GM19463 (cell line): ENCODE measurements at regions not wholly inside any gene's neighbourhood (a gene's known extent, or its start where the extent isn't known, plus 50 kb on each side); places are given as distances from the start of the nearest gene placed in this dataset.
"Not testable (repeated sequence)": the region's sequence is repeated elsewhere in the genome, so short reads cannot be mapped to it uniquely, and the experiment has no call there.

Source experiments
- ATAC-seq: cut with Tn5 transposase; IDR thresholded peaks from one replicate; pipeline ENCODE4 v1.9.1; 2021; ENCODE audit warnings: mild to moderate bottlenecking, moderate library complexity; ENCODE audit not compliant: unreplicated experiment

DNA sequence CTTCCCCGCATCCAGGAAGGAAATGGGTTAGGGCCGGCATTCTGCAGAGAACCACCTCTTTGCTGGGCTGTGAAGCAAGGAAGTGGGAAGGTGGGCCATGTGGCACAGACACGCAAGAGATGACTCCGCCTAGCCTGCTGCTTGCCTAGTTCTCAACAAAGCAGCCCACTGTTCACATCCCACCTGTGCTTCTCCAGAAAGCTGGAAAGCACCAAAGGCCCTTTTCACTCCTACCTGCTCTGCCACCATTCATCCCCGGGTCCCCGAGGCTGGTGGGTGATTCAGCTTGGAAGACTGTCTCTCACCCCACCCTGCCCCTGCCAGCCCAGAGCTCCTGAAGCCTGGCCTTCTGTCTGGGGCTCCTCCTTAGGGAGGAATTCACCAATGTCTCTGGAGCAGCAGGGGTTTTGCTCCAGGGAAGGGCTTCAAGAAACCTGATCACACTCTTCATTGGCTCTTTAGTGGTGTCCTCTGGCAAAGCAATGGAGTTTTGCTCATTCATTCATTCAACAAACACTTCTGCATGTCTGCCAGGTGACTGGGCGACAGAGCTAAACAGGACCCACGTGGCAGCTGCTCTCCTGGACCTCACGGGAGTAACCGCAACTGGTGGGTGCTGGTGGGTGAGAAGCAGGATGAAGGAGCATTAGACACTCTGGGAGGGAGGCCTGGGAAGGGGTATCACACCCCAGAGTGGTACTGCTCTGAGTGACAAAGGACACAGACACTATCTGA, 145.4 kb upstream of the TLE3 start:
- ATAC-seq: no peak

DNA sequence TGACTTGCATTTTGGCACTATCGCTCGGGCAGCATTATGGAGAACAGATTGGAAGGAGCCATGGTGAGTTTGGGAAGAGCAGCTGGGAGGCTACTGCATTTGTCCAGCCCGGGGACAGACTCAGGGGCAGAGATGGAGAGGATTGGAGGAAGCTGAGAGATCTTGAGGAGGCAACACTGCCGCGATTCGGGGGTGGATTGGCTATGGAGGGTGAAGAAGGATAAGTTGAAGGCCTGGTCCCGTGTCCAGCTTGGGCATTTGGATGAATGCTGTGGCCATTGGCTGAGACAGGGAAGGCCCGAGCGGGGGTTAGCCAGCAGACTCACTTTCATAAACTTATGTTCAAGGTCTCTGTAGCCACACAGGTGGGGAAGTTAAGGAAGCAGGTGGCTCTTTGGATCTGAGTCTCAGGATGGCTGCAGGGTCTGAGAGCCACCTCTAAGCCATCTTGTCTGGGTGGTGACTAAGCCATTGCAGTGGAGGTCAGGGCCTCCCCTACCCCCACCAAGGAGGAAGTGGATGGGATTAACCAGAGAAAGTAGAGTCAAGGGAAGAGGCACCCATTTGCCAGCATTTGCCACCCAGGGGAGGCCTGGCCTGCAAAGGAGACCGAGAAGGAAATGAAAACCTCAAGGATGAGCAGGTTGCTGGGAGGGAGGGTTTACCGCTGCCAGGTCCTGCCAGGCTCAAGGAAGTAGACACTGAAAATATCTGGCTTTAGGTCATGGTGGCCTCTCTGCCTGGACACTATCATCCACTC, 144.0 kb upstream of the TLE3 start:
- no peak for ATAC-seq

DNA sequence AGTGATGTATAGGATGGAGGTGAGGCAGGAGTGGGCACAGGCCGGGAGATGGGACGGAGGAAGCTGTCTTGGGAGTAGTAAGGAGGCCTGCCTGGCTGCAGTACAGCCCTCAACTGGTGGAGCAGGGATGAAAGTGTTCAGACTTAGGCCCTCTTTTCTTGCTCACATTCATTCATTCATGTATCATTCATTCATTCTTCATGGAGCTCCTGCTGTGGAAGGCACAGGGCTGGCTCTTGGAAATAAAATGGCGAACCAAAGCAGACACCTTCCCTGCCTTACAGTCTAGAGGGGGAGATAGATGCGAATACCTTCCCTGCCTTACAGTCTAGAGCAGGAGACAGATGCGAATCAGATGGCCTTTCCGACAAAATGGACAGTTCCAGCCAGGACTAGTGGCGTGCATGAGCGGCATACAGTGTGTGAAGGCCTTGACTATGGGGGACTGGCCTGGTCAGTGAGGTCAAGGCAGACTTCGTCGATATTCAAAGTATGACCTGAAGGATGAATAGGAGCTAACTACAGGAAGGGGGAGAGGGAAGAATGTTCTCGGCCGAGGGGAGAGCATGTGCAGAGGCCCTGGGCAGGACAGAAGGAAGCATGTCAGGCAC, 143.2 kb upstream of the TLE3 start:
- ATAC-seq: no peak

DNA sequence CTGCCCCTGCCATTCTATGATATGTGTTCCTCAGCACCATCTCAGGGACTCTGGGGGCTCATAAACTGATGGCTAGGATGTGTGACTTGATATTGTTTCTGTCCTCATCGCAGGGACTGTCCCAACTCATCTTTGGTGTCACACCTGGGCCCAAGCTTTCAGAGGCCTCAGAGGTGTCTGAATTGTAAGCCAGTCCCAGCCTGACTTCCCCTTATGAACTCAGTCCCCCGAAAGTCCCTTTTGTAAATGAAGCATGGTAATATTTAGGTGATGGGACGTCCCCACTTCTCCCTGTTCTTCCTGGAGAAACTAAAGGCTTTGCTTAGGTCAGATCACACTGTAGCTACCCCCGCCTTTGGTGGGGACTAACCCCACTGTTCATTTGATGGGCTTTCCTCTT, 142.4 kb upstream of the TLE3 start:
- ATAC-seq: peak; percentile 90

DNA sequence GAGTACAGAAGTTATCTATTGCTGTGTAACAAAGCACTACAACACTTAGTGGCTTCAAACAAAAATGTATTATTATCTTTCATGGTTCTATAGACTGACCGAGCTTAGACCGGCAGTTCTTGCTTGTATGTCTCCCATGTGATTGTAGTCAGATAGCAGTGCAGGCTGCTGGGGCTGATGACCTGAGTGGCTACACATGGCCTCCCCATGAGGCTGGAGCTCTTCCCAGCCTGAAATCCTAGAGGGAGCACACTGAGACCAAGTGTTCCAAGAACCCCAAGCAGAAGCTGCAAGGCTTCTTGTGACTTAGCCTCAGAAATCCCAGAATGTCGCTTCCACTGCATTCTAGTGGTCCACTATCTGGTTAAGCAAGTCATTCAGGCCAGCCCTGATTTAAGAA, 141.2 kb upstream of the TLE3 start:
- no peak for ATAC-seq

DNA sequence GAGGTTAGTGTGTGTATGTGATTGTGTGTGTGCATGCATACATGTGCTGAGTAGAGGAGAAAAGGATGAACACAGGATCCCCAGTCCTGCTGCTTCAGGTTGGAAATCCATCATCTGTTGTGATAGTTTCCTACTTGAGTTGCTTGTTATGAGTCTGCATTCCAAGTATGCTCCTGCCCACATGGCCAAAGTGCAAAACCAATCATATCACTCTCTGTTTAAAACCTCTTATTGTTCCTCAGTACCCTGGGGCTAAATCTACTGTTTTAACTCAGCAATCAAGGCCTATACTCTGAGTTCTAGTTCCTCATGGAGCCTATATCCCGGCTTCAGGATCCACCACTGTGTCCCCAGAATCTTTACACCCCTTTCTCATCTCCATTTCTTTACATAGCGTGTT, 139.9 kb upstream of the TLE3 start:
- ATAC-seq: no peak

DNA sequence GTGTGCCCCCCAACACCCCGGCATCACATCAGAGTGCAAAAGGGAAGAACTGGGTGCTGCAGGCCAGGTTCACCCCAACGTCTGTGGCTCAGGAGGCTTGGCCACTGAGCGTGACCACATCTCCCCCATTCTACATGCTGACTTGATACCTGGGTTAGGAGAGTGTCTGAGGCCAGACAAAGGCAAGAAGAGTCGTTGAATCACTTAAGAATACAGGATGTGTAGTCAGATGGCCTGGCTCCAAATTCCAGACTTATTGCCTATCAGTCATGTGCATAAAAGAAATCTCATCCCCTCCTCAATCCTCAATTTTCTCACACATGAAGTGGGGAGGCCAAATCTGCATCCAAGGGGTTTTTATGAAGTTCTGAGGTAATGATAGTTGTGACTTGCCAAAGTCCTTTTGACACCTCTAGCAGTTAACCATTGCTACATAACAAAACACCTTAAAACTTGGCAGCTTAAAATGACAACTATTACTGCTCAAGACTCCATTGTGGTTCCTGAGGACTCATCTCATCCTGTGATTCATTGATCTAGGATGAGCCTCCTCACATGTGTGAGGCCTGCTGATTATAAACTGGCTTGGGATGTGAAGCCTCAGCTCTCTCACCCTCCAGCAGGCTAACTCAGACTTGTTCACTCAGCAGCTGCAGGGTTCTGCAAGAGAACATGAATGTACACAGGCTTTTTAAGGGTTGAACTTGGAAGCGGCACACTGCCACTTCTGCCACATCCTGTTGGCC, 138.8 kb upstream of the TLE3 start:
- ATAC-seq: no peak

DNA sequence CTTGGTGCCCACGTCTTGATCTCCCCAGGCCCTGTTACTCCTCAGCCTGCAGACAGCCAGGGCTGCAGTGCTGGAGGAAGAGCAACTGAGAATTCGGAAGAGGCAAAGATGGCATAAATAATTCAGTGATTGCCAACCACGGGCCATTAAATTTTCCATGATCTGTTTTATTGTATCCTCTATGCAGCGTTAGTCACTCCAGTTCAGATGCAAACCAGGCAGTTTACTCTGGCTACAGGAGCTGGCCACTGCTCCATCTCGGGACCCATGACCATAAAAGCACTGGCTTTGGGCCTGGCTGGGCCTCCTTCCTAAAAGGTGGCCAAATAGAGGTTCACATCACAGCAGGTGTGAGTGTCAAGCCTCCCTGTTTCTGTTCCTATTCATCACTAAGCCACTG, 137.6 kb upstream of the TLE3 start:
- ATAC-seq: no peak

DNA sequence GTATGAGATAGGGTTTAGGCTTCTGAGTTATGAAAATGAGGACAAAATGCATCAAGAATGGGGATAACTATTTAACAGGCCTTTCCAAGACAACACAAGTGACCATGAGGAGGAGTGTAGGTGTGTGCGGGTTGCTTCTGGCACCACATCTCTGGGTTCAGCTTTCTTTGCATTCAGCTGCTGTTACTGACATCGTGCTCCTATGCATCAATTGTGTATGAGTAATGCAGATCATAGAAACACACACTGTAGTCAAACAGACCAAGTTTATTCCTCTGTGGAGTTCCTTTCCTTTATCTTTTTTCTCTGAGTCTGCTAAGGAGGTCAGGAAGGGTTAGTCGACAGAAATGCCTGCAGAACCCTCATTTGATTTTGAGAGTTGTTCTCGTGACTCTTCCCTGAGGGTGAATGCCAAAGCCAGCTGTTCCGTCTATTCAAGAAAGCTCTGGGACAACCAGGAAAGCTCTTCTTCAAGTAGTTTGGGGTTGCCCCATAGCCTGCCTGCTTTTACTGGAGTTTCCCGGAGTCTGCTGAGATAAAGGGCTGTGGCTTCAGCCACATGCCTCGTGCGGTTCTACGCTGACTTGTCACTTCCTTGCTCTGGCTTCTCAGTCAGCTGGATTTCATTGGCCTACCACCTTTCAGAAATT, 136.7 kb upstream of the TLE3 start:
- no peak for ATAC-seq

DNA sequence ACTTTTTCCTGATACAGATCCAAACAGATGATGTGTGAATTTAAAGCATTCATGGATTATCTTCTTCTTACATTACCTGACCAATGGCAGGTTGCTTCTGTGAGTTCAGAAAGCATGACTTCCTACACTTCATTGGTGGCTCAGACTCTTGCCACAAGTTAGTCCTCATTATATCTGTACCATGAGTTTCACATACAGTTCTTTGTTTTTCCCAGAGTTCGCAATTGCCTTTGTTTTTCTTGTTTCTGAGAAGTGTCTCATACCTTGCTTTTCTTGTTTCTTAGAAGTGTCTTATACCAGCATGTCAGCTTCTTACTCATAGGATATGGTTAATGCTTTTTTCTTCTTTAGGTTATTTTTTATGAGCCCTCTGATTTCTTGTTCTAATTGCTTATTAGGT, 133.8 kb upstream of the TLE3 start:
- ATAC-seq: no peak

DNA sequence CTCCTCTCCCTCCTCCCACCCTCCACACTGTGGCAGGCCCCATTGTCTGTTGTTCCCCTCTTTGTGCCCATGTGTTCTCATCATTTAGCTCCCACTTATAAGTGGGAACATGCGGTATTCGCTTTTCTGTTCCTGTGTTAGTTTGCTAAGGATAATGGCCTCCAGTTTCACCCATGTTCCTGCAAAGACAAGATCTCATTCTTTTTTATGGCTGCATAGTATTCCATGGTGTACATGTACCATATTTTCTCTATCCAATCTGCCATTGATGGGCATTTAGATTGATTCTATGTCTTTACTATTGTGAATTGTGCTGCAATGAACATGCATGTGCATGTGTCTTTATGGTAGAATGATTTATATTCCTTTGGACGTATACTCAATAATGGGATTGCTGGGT, 130.2 kb upstream of the TLE3 start:
- ATAC-seq: not testable (repeated sequence)

DNA sequence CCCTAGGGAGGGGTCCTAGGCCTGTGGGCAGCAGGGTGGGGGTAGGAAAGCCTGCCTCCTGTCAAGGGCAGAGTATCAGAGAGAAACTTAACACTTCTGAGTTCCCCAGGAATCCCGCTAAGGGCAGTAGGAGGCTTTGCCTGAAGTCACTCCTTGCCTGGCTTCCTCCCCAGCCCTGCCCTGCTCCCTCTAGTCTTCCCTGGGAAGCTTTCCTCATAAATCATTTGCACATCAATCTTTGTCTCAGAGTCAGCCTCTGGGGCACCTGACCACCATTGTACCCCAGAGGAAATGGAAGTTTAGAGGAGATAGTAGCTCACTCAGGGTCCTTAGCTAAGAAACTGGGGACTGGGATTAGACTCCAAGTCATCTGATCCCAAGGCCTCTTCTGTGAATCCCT, 129.4 kb upstream of the TLE3 start:
- no peak for ATAC-seq

DNA sequence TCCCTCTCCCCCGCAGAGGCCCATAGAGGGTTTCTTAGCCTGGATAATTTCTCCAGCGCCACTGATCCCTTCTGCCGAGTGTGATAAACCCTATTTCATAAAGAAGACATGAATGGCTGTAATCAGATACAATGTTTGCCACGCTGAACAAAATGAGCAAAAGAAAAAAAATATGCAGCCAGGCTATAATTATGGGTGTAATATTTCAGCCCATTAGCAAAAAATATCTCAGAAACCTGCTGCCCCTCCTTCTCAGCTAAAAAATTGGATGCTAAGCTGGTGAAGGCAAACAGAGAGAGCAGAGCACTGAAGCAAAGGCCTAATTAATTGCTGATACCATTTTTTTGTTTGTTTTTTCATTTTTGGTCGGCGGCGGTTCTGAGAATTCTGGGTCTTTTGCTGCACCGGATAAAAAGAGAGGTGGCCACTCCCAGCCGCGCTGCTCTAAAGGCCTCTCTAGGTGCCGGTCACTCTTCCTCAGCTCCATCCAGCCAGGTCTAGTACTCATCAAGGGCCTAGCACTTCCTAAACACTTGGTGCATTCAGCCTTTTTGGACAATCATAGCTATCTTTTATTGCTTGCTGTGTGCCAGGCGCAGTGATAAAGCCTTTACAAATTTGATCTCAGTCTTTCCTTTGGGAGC, 128.7 kb upstream of the TLE3 start:
- no peak for ATAC-seq

DNA sequence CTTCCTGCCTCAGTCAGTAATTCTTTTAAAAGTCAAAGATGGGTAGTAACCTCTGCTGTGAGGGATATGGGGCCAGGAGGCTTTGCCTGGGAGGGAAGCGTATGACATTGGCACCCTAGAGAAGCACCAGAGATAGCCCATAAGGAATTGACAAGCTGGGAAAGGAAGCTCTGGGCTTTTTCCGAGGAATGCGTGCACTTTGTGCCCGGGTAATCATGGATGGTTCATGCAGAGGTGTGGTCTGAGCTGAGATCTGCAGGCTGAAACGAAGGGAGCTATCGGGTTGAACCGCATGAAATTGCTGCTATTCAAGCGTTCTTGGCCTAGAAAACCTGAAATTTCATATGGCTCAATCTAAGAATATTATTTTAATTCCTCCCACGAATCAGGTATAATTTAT, 127.7 kb upstream of the TLE3 start:
- ATAC-seq: no peak

DNA sequence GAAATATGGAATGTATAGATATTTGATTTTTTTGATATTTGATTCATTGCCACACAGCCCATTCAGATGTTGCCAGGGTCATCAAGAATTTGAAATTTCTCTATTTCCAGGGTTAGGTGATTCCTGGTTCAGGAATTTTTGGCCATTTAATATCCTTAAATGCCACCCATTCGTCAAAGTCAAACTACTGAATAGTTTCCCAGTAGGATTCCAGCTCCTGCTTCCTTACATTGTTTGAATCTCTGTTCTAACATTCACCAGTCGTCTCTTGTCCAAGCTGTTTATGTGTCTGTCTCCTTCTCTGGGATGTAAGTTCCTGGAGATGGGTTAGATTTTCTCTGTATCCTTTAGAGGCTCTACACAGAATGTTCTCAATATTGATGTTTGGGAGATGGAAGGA, 124.9 kb upstream of the TLE3 start:
- ATAC-seq: no peak

DNA sequence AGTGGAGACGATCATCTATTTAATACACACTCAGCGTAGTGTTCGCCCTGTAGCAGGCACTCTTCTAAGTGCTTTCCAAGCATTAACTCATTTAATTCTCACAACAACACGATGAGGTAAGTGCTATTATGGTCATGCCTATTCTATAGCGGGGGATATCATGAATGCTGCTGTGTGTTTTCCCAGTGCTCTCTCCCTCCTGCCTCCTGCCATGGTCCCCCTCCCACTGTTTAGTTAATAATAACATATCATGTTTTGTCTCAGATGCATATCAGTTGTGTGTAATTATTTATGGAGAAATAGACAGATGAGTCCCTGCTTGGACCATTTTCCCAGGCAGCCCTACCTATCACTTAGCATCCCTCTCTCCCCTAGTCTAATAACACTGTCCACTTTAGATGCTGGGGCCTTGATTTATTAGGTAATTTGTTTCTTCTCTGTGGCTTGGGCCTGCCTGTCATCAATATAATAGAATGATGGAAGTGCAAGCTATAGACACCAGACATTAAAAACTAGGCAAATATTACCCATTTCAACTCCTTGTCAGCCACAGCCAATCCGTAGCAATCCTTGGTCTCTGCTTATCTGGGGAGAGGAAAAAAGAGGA, 122.9 kb upstream of the TLE3 start:
- no peak for ATAC-seq

DNA sequence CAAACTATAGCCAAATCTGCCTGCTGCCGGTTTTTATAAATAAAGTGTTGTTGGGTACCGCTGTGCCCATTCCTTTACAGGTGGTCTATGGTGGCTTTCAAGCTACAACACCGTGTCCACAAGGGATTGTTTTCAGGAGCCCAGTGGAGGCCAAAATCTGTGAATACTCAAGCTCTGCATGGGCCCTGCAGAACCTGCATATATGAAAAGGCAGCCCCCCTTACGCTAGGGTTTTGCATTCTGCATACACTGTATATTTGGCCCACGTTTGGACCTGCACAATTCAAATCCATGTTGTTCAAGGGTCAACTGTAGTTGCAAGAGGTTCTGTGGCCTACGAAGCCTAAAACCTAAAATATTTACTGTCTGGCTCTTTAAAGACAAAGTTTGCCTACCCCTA, 122.2 kb upstream of the TLE3 start:
- ATAC-seq: no peak

DNA sequence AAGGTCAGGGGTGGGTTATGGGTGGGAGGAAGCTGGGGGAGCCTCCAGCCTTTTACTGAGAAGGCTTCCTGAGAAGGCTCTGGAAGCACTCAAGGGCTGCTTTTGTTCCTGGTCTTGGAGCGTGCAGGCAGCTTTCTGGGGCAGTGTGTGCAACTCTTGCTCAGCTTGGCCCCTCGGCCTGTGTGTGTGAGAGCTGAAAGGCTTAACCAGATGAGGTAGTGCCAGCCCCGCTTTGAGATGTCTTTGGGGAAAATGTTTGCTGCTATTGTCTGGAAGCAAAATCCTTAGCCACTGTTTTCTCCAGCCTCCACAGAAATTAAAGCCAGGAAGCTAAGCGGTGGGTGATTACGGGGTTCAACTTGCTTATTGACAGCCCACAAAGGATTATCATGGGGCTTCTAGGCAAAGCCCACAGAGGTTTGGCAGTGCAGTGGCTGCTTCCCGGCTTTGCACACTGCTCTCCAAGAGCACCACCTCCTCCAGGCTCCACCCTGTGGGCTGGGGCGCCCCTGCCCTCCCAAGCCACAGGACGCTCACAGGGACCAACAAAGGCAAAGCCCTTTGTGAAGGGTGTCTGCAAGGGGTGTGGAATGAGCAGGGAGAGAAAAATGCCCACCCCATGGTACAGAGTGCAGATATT, 121.7 kb upstream of the TLE3 start:
- ATAC-seq: no peak
